ENCODE measurements at regions not wholly inside any gene's neighbourhood (a gene's known extent, or its start where the extent isn't known, plus 50 kb on each side); places are given as distances from the start of the nearest gene placed in this dataset.

DNA sequence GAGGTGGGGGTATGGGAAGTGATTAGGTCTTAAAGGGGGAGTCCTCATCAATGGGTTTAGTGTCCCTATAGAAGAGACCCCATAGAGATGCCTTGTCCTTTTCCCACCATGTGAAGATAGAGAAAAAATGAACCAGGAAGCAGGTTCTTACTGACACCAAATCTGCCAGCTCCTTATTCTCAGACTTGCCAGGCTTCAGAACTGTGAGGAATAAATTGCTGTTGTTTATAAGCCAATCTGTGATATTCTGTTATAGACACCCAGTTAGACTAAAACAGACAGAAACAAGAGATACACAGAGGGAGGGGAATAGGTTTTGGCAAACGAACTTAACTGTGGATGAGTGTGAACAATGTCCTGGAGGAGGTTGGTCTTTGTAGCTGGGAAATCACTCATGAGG, 381.4 kb downstream of the ADRA2A start:
- DNase-seq (ENCODE audit: low read depth), result no peak
- no peak overlapping the region for H3K4me3 ChIP-seq (ENCODE audit: low read depth, low read length)
- TF ChIP-seq, protein P1, sequence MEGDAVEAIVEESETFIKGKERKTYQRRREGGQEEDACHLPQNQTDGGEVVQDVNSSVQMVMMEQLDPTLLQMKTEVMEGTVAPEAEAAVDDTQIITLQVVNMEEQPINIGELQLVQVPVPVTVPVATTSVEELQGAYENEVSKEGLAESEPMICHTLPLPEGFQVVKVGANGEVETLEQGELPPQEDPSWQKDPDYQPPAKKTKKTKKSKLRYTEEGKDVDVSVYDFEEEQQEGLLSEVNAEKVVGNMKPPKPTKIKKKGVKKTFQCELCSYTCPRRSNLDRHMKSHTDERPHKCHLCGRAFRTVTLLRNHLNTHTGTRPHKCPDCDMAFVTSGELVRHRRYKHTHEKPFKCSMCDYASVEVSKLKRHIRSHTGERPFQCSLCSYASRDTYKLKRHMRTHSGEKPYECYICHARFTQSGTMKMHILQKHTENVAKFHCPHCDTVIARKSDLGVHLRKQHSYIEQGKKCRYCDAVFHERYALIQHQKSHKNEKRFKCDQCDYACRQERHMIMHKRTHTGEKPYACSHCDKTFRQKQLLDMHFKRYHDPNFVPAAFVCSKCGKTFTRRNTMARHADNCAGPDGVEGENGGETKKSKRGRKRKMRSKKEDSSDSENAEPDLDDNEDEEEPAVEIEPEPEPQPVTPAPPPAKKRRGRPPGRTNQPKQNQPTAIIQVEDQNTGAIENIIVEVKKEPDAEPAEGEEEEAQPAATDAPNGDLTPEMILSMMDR (IDR thresholded peaks at IDR 0.05; ENCODE audit: low read depth, low read length, missing control alignments), result no peak

DNA sequence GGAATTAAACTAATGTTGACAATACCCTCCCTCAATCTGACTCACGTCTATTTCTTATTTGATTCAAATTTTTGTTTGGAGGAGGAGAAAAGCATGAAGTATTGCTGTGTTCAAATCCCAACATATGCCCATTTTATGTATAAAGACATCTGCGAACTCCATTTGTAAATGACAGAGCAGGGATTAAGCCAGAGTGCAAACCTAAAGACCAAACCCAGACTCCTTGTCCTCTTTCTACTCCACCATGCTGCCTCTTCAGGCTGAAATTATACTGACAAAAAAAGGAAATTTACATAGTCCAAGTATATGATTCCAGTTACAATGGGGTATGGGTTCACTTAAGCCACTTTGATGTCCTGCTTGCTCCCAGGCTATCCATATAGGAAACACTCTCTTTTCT, 383.1 kb downstream of the ADRA2A start:
- TF ChIP-seq, protein P1 (IDR thresholded peaks at IDR 0.05; ENCODE audit: low read depth, low read length, missing control alignments), result no peak
- DNase-seq (ENCODE audit: low read depth), result no peak
- H3K4me3 ChIP-seq (ENCODE audit: low read depth, low read length), result no peak overlapping the region

DNA sequence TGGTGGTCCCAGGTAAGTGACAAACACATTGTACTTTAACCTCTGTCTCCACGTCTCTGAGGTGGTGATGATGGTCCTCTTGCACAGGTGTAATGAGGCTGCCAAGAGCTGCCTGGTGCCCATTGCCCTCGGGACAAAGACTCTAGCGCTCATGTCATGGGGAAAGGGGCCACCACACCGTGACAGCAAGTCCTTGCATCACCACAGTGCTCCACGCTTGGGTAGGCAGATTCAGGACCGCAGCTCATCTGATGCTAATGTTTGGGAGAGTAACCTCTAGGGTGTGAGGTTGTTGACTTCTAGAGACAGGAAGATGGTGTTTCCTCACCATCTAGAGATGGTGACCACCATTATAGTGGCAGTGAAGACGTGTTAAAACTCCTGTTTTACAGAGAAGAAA, 395.6 kb downstream of the ADRA2A start:
- TF ChIP-seq, protein P1 (IDR thresholded peaks at IDR 0.05; ENCODE audit: low read depth, low read length, missing control alignments), result no peak
- DNase-seq (ENCODE audit: low read depth), result no peak
- H3K4me3 ChIP-seq (ENCODE audit: low read depth, low read length), result no peak overlapping the region

DNA sequence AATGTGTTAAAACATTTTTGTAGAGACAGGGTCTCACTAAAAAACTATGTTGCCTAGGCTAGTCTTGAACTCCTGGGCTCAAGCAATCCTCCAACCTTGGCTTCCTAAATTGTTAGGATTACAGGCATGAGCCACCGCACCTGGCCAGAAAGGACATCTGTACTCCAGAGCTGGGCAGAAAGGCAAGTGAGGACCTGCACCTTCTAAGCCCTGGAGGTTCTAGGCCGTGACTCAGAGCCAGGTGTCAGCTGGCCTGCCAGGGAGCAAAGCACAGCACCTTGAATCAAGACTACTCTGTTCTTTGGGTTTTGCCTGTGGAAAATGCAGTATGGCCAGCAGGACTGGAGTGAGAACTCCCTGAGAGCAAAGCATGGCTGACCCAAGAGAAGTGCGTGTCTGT, 396.5 kb downstream of the ADRA2A start:
- no peak overlapping the region for H3K4me3 ChIP-seq (ENCODE audit: low read depth, low read length)
- no peak for DNase-seq (ENCODE audit: low read depth)
- TF ChIP-seq, protein P1 (IDR thresholded peaks at IDR 0.05; ENCODE audit: low read depth, low read length, missing control alignments), result no peak

DNA sequence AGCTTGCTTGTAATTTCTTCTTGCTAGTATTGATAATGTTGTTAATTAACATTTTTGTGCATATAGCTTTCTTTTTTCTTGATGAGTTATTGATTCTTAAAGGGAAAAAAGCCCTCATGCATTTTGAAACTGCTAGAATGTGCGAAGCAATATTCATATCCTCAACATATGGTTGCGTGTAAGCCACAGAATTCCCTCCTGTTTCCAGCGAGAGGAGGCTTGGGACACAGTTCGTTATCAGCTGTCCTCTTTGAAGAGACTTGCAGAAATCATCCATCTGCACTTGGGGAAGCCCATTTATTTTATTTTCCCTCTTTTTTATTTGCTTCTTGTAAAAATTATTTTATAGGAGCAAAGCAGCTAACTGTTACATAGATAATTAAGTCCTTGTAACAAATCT, 398.0 kb downstream of the ADRA2A start:
- DNase-seq (ENCODE audit: low read depth), result no peak
- H3K4me3 ChIP-seq (ENCODE audit: low read depth, low read length), result no peak overlapping the region
- TF ChIP-seq, protein P1 (IDR thresholded peaks at IDR 0.05; ENCODE audit: low read depth, low read length, missing control alignments), result no peak

DNA sequence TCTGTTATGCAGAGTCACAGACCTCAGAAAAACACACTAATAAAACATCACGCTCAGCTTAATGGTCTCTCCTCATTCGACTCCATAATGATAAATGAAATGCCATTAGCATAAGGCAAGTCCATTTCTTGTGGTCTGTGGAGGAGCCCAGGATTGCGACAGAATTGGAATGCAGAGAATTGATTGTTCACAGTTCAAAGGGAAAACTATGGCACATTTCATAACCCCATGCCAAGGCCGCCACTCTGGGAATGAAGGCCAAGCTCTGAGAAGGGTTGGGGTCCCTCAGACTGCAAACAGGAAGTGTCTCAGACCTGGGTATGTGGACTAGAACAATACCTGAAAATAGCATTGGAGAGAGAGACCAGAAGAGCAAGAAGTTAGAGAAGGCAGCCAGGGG, 398.9 kb downstream of the ADRA2A start:
- H3K4me3 ChIP-seq (ENCODE audit: low read depth, low read length), result no peak overlapping the region
- TF ChIP-seq, protein P1 (IDR thresholded peaks at IDR 0.05; ENCODE audit: low read depth, low read length, missing control alignments), result no peak
- DNase-seq (ENCODE audit: low read depth), result no peak

DNA sequence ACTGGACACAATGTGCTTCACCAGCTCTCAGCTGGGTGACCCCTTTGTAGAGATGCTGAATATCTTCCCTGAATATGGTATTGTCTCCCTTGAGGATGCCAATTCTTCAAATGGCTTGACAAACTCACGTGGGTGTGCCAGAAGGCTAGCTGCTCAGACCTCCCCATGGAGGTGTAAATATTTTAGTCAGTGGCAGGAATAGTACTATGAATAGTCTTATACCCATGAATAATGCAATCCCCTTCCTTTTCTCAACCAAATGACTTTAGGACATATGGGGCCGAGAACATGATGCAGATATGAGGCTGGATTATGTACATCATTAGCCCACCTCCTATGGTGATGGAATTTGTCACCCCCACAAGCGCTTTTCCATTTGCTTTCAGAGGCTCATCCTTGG, 401.8 kb downstream of the ADRA2A start:
- TF ChIP-seq, protein P1 (IDR thresholded peaks at IDR 0.05; ENCODE audit: low read depth, low read length, missing control alignments), result no peak
- no peak for DNase-seq (ENCODE audit: low read depth)
- H3K4me3 ChIP-seq (ENCODE audit: low read depth, low read length), result no peak overlapping the region

All from GM12864 (cell line).